ENCODE measurements at regions not wholly inside any gene's neighbourhood (a gene's known extent, or its start where the extent isn't known, plus 50 kb on each side); places are given as distances from the start of the nearest gene placed in this dataset.

GRCh38 chr11:29061452-29061851 is 953.3 kb downstream of the METTL15 start:
- TF ChIP-seq CTCF (IDR thresholded peaks at IDR 0.05; ENCODE audit: borderline replicate concordance, extremely low read depth, low read length, poor library complexity, severe bottlenecking) (no peak), EZH2 (IDR thresholded peaks at IDR 0.05; ENCODE audit: borderline replicate concordance, low read depth, low read length, severe bottlenecking) (no peak)

Measured in DND-41 (cell line).